GM12892 (cell line): ENCODE measurements at regions not wholly inside any gene's neighbourhood (a gene's known extent, or its start where the extent isn't known, plus 50 kb on each side); places are given as distances from the start of the nearest gene placed in this dataset.

Experiments
- DNase-seq: peaks from one replicate; pipeline ENCODE4 v3.0.0; 2011; ENCODE audit not compliant: insufficient read length
- FAIRE-seq: peaks from 2 replicates; lab custom pipeline; 2011; peaks lifted over from hg19 to GRCh38; lab: Jason Lieb, UNC
- POLR2A ChIP-seq: IDR thresholded peaks from 2 replicates; pipeline ENCODE4 v1.6.1; 2011; ENCODE audit warnings: low read depth, low read length, control low read depth
- POLR2AphosphoS5 ChIP-seq: IDR thresholded peaks from 2 replicates; pipeline ENCODE4 v1.6.1; 2011; ENCODE audit warnings: low read depth, low read length, control low read depth
- TAF1 ChIP-seq: IDR thresholded peaks from 2 replicates; pipeline ENCODE4 v1.6.1; 2011; ENCODE audit warnings: low read depth, mild to moderate bottlenecking, control low read depth, low read length, borderline replicate concordance

GRCh38 chr19:31135841-31136240, 213.4 kb downstream of the TSHZ3 start:
- no peak for TF ChIP-seq TAF1
- no peak for TF ChIP-seq POLR2AphosphoS5
- TF ChIP-seq POLR2A, result no peak
- DNase-seq (no peak), FAIRE-seq (no peak)

- TF ChIP-seq TAF1 (no peak), POLR2AphosphoS5 (no peak), POLR2A (no peak)
- no peak for DNase-seq
- no peak for FAIRE-seq
Observed at GRCh38 chr19:31132753-31133110, 216.5 kb downstream of the TSHZ3 start.

- TF ChIP-seq TAF1 (no peak), POLR2A (no peak), POLR2AphosphoS5 (no peak)
- DNase-seq, result no peak
- no peak for FAIRE-seq
Observed at GRCh38 chr19:31128291-31128690, 220.9 kb downstream of the TSHZ3 start.

- no peak for FAIRE-seq
- TF ChIP-seq POLR2AphosphoS5 (no peak), TAF1 (no peak), POLR2A (no peak)
- no peak for DNase-seq
Observed at GRCh38 chr19:31127134-31127967, 221.9 kb downstream of the TSHZ3 start.

- DNase-seq, result no peak
Observed at GRCh38 chr19:31126236-31126635, 223.0 kb downstream of the TSHZ3 start.

GRCh38 chr19:31125071-31125470, 224.2 kb downstream of the TSHZ3 start:
- DNase-seq (no peak), FAIRE-seq (no peak)
- TF ChIP-seq POLR2AphosphoS5 (no peak), TAF1 (no peak), POLR2A (no peak)

More at GRCh38 chr19:31126236-31126635, 223.0 kb downstream of the TSHZ3 start:
- no peak for FAIRE-seq
- TF ChIP-seq POLR2AphosphoS5, result no peak
- TF ChIP-seq TAF1, result no peak
- no peak for TF ChIP-seq POLR2A

GRCh38 chr19:31121501-31121900, 227.7 kb downstream of the TSHZ3 start:
- no peak for FAIRE-seq
- TF ChIP-seq POLR2AphosphoS5 (no peak), POLR2A (no peak), TAF1 (no peak)

GRCh38 chr19:31120952-31121351, 228.3 kb downstream of the TSHZ3 start:
- DNase-seq, result no peak
- FAIRE-seq, result no peak
- TF ChIP-seq POLR2AphosphoS5 (no peak), POLR2A (no peak), TAF1 (no peak)

More at GRCh38 chr19:31121501-31121900, 227.7 kb downstream of the TSHZ3 start:
- no peak for DNase-seq

- TF ChIP-seq POLR2AphosphoS5 (no peak), TAF1 (no peak), POLR2A (no peak)
- no peak for DNase-seq
- no peak for FAIRE-seq
Observed at GRCh38 chr19:31119951-31120690, 229.1 kb downstream of the TSHZ3 start.

- no peak for FAIRE-seq
- no peak for TF ChIP-seq TAF1
- TF ChIP-seq POLR2AphosphoS5, result no peak
- TF ChIP-seq POLR2A, result no peak
- no peak for DNase-seq
Observed at GRCh38 chr19:31118986-31119385, 230.2 kb downstream of the TSHZ3 start.

- TF ChIP-seq TAF1, result no peak
- TF ChIP-seq POLR2A, result no peak
- no peak for TF ChIP-seq POLR2AphosphoS5
- no peak for DNase-seq
- no peak for FAIRE-seq
Observed at GRCh38 chr19:31118287-31118955, 230.8 kb downstream of the TSHZ3 start.
